ENCODE measurements at regions not wholly inside any gene's neighbourhood (a gene's known extent, or its start where the extent isn't known, plus 50 kb on each side); places are given as distances from the start of the nearest gene placed in this dataset.

DNA sequence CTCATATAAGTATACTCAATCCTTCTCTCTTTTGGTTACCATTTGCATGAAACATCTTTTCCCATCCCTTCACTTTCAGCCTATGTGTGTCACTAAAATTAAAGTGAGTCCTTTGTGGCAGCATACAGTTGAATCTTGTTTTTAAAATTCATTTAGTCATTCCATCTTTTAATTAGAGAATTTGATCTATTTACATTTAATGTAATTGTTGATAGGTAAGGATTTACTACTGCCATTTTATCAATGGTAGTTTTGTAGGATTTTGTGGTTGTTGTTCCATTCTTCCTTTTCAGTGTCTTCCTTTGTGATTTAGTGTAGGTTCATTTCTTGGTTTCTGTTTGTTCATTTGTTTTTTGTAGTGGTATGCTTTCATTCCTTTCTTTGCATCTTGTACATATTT, 191.9 kb upstream of the CTNNB1 start:
- in situ Hi-C loops (cut with HindIII; ENCODE audit: low pct_ligation_motif_present, low pct_unique_long_range_greater_than_20kb, low sequenced_read_pairs) = no loop called here
- no peak for DNase-seq

DNA sequence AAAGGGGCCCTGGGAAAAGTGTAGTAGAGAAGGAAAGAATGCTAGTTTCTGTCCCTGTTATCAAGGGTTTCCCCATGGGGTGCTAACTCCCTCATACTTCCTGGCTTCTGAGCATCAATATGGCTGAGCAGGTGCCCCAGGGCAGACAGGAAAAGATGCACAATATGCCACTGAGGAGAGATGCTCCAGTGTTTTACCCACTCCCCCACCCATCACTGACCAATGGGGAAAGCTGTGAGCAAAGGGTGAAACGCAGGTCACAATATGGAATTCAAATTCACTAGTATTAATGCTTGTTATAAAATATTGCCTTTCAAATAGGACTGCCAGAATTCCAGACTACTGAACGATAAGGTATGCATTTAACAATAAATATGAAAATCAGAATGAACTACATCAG, 187.5 kb upstream of the CTNNB1 start:
- in situ Hi-C loops (cut with HindIII; ENCODE audit: low pct_ligation_motif_present, low pct_unique_long_range_greater_than_20kb, low sequenced_read_pairs) = no loop called here
- no peak for DNase-seq

GRCh38 chr3:41018855-41019254, 180.4 kb upstream of the CTNNB1 start:
- in situ Hi-C loops (cut with HindIII; ENCODE audit: low pct_ligation_motif_present, low pct_unique_long_range_greater_than_20kb, low sequenced_read_pairs) = no loop called here
- DNase-seq = no peak

- in situ Hi-C loops (cut with HindIII; ENCODE audit: low pct_ligation_motif_present, low pct_unique_long_range_greater_than_20kb, low sequenced_read_pairs) = no loop called here
- no peak for DNase-seq
Observed at GRCh38 chr3:41024031-41024836, 175.1 kb upstream of the CTNNB1 start.

DNA sequence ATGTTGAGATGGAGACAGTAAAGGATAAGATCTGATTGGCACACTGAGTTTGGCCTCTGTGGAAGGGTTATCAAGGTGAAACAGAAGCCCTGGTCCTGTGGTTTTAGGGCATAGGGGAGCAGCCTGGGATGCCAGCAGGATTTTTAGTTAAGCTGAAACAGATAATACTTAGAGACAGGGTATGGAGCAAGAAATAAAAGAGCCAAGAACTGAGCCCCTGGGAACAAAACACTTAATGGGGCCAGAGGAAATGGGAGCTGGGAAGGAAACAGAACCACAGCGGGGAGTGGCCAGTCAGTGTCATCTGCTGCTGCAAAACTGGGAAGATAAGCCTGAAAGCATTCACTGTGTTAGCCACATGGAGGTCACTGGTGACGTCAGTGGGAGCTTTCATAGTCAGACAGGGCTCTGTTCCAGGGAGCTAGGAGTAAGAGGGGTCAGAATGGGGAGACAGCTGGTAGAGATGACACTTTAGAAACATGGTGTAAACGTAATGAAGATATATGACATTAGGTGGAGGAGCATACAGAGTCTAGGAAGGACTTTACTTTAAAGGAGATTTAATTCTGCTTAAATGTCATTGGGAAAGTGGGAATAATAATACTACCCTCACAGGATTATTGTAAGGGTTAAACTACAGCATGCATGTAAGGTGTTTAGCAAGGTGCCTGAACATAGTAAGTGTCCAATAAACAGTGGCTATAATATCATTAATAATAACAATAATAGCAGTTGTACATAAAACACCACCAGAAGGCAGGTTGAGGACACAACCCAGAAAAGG, 172.7 kb upstream of the CTNNB1 start:
- no peak for DNase-seq
- in situ Hi-C loops (cut with HindIII; ENCODE audit: low pct_ligation_motif_present, low pct_unique_long_range_greater_than_20kb, low sequenced_read_pairs) = no loop called here

DNA sequence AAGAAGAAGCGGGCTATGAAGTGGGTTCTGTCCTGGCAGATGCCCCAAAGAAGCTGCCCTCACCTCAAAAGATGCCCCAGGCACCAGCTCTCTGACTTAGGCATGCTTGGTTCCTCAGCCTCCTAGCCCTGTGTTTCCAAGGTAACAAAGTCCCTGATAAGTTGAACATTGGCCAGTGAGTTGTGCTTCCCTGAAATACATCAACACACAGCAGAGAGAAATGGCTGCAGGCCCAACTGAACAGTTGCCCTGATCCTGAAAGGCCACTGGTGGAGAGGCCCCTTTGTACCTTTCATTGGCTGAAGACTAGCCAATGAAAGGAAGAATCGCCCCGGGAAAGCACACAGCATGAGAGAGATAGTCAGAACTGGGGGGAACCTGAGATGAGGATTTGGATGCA, 169.9 kb upstream of the CTNNB1 start:
- in situ Hi-C loops (cut with HindIII; ENCODE audit: low pct_ligation_motif_present, low pct_unique_long_range_greater_than_20kb, low sequenced_read_pairs) = no loop called here
- no peak for DNase-seq

DNA sequence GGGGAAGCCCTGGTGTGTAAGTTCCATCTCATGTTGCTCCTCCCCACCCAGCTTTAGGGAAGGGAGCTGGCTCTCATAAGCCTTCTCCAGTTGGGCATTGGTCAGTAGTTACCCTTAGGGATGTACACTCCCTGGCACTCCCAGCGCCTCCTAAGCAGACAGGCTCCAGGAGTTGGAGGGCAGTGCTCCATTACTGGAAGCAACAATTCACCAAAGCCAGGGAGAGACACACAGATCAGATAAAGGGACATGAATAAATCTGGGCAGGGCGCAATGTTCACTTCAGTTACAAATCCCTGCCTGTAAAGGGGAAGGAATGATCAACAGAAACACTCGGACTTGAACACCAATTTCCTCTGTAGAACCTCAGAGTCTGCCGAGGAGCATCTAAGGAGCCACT, 169.1 kb upstream of the CTNNB1 start:
- in situ Hi-C loops (cut with HindIII; ENCODE audit: low pct_ligation_motif_present, low pct_unique_long_range_greater_than_20kb, low sequenced_read_pairs) = no loop called here
- no peak for DNase-seq

- in situ Hi-C loops (cut with HindIII; ENCODE audit: low pct_ligation_motif_present, low pct_unique_long_range_greater_than_20kb, low sequenced_read_pairs) = no loop called here
- no peak for DNase-seq
Observed at GRCh38 chr3:41031401-41031800, 167.9 kb upstream of the CTNNB1 start.

GRCh38 chr3:41033956-41034519, 165.3 kb upstream of the CTNNB1 start:
- in situ Hi-C loops (cut with HindIII; ENCODE audit: low pct_ligation_motif_present, low pct_unique_long_range_greater_than_20kb, low sequenced_read_pairs) = no loop called here
- no peak for DNase-seq

DNA sequence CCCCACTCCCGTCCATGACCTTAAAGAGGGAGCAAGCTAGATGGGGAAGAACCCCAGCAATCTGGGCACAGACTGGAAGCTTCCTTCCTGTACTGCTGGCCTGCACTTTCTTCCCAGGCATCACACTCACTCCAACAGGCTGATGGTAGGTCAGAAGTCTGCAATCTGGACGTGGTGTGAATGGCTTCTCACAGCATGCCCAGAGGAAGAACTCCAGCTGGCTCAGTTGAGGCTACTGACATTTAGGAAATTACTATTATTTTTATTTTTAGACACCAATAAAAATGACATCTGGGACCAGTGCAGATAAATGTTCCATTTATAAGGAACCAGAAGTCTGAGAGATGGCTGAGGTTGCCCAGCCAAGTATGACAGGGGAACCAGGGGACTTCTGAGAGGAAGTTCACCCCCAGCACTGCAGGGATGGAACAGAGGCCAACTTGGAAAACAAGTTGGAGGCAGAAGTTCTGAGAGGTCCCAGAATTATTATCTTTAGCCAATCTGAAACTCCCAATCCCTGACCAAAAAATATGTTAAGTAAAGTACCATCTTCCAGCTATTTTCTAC, 163.8 kb upstream of the CTNNB1 start:
- no peak for DNase-seq
- in situ Hi-C loops (cut with HindIII; ENCODE audit: low pct_ligation_motif_present, low pct_unique_long_range_greater_than_20kb, low sequenced_read_pairs) = no loop called here

GRCh38 chr3:41037651-41038334, 161.5 kb upstream of the CTNNB1 start:
- DNase-seq = no peak
- in situ Hi-C loops (cut with HindIII; ENCODE audit: low pct_ligation_motif_present, low pct_unique_long_range_greater_than_20kb, low sequenced_read_pairs) = no loop called here

GRCh38 chr3:41040256-41040655, 159.0 kb upstream of the CTNNB1 start:
- DNase-seq = no peak
- in situ Hi-C loops (cut with HindIII; ENCODE audit: low pct_ligation_motif_present, low pct_unique_long_range_greater_than_20kb, low sequenced_read_pairs) = no loop called here

- no peak for DNase-seq
- in situ Hi-C loops (cut with HindIII; ENCODE audit: low pct_ligation_motif_present, low pct_unique_long_range_greater_than_20kb, low sequenced_read_pairs) = no loop called here
Observed at GRCh38 chr3:41041462-41041861, 157.8 kb upstream of the CTNNB1 start.

DNA sequence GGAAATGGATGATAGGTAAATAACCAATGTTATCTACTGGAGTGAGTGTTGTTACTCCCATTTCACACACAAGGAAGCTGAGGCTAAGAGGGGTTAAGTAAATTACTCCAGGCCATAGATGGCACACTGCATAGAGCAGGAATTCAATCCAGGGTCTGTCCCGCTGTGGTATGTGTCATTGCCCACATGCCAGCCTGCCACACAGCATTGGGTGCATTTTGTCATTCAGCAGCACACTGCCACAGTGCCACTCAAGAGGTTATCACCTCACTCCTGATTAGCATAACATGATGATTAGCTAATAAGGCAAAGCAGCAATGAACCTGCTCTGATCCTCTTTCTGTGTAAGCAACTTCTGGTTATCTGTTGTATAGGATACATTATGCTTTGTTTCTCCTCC, 157.4 kb upstream of the CTNNB1 start:
- no peak for DNase-seq
- in situ Hi-C loops (cut with HindIII; ENCODE audit: low pct_ligation_motif_present, low pct_unique_long_range_greater_than_20kb, low sequenced_read_pairs) = no loop called here

DNA sequence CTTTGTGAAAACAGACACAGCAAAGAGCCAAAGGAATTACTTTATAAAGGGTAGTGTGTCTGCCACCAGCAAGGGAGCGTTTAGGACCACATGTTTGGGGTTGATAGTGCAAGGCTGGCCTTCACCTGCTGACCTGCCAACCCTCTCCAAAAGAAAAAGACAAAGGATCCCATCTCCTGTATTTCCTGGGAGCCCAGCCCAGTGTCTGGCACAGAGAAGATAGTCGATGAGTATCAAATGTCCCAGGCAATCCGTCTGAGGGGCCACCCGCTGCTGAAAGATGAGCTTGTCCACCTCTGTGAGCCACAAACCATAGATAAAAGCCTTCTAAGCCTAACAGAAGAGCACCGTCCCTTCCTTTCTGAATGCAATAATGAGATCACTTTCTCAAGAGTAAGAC, 154.8 kb upstream of the CTNNB1 start:
- in situ Hi-C loops (cut with HindIII; ENCODE audit: low pct_ligation_motif_present, low pct_unique_long_range_greater_than_20kb, low sequenced_read_pairs) = no loop called here
- DNase-seq = no peak

GRCh38 chr3:41045491-41045890, 153.8 kb upstream of the CTNNB1 start:
- in situ Hi-C loops (cut with HindIII; ENCODE audit: low pct_ligation_motif_present, low pct_unique_long_range_greater_than_20kb, low sequenced_read_pairs) = no loop called here
- no peak for DNase-seq

GRCh38 chr3:41050144-41050543, 149.2 kb upstream of the CTNNB1 start:
- no peak for DNase-seq
- in situ Hi-C loops (cut with HindIII; ENCODE audit: low pct_ligation_motif_present, low pct_unique_long_range_greater_than_20kb, low sequenced_read_pairs) = no loop called here

DNA sequence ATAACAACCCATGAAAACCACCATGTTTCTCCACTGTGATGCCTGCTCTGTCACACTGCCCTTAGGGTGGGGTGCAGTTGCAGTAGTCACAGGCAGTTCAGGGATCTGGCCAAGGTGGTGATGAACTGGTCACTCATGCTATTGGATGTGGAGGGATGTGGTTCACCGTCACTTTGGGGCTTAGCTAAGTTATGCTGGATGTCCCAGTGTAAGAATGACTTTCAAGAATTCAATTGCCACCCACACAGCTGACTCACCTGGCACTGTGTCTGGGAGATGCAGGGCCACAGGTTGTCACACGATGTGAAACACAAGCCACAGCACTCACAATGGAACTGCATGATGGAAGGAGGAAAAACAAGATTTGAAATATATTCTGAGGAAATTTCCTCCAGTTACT, 146.1 kb upstream of the CTNNB1 start:
- in situ Hi-C loops (cut with HindIII; ENCODE audit: low pct_ligation_motif_present, low pct_unique_long_range_greater_than_20kb, low sequenced_read_pairs) = no loop called here
- no peak for DNase-seq

GRCh38 chr3:41060106-41060505, 139.2 kb upstream of the CTNNB1 start:
- in situ Hi-C loops (cut with HindIII; ENCODE audit: low pct_ligation_motif_present, low pct_unique_long_range_greater_than_20kb, low sequenced_read_pairs) = no loop called here
- no peak for DNase-seq

Data from ACHN (cell line).